ENCODE measurements at regions not wholly inside any gene's neighbourhood (a gene's known extent, or its start where the extent isn't known, plus 50 kb on each side); places are given as distances from the start of the nearest gene placed in this dataset.

DNA sequence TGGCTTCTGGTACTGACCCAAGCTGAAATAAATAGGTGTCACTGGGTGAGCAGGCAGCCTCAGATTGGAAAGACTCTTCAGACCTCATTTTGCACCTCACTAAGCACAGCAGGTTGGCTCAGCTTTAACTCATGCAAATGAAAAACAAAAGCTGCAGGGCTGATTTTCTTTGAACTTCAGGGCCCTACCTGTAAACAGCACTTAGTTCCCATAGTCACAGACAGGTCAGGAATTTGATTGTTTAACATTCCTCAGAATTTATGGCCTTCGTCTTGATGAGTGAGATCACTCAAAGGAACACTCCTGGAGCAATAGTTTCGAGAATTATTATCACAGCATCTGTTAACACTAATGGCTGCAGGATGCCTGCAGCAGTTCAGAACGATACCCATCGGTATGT, 718.5 kb downstream of the EFNB2 start:
- no peak for TF ChIP-seq PAX5 (IDR thresholded peaks at IDR 0.05; ENCODE audit: insufficient read depth, low read length, severe bottlenecking)
- TF ChIP-seq POLR2A (IDR thresholded peaks at IDR 0.05; ENCODE audit: low read depth, low read length) = no peak
- TF ChIP-seq POLR2AphosphoS5 (IDR thresholded peaks at IDR 0.05; ENCODE audit: low read depth, low read length) = no peak
- no peak for TF ChIP-seq POU2F2 (IDR thresholded peaks at IDR 0.05; ENCODE audit: low read depth, low read length)
- TF ChIP-seq SPI1 (IDR thresholded peaks at IDR 0.05; ENCODE audit: low read depth, low read length) = no peak
- no peak for TF ChIP-seq TAF1 (IDR thresholded peaks at IDR 0.05; ENCODE audit: low read depth, low read length)
- DNase-seq (ENCODE audit: insufficient read length, low spot score) (no peak), FAIRE-seq (no peak)

GRCh38 chr13:105814902-105815250, 720.6 kb downstream of the EFNB2 start:
- FAIRE-seq (no peak), DNase-seq (ENCODE audit: insufficient read length, low spot score) (no peak)
- TF ChIP-seq PAX5 (IDR thresholded peaks at IDR 0.05; ENCODE audit: insufficient read depth, low read length, severe bottlenecking) (no peak), SPI1 (IDR thresholded peaks at IDR 0.05; ENCODE audit: low read depth, low read length) (no peak), TAF1 (IDR thresholded peaks at IDR 0.05; ENCODE audit: low read depth, low read length) (no peak), POLR2A (IDR thresholded peaks at IDR 0.05; ENCODE audit: low read depth, low read length) (no peak), POLR2AphosphoS5 (IDR thresholded peaks at IDR 0.05; ENCODE audit: low read depth, low read length) (no peak), POU2F2 (IDR thresholded peaks at IDR 0.05; ENCODE audit: low read depth, low read length) (no peak)

DNA sequence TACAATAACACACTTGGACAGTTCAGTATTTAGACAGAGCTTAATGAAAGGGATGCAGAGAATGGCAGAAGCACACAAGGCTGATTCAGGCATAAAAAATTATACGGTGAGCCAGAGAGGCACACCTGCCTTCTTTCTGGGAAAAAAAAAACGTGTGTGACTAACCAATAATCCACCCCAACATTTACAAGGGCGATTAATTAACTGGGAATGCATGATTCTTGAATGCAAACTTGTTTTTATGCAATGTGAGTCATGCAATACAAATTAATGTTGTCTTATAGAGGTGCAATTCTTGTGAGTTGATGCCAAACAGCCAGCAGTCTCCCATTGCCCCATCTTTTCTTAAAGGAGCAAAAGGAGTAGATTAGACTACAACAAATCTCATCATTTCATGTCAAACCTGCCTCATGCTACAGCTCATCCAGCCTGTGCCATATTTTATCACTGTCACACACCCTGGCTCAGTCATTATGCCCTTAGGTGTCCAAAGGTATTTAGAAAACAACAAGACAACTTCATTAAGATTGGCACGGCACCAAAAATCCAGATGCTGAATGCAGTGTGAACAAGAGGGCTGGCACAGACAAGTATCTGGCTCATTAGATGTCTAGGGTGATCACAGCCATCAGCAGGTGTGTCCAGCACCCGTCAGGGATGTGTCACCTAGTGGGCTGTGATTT, 721.1 kb downstream of the EFNB2 start:
- FAIRE-seq = no peak
- no peak for TF ChIP-seq SPI1 (IDR thresholded peaks at IDR 0.05; ENCODE audit: low read depth, low read length)
- no peak for TF ChIP-seq POLR2AphosphoS5 (IDR thresholded peaks at IDR 0.05; ENCODE audit: low read depth, low read length)
- no peak for TF ChIP-seq PAX5 (IDR thresholded peaks at IDR 0.05; ENCODE audit: insufficient read depth, low read length, severe bottlenecking)
- no peak for TF ChIP-seq POU2F2 (IDR thresholded peaks at IDR 0.05; ENCODE audit: low read depth, low read length)
- TF ChIP-seq TAF1 (IDR thresholded peaks at IDR 0.05; ENCODE audit: low read depth, low read length) = no peak
- TF ChIP-seq POLR2A (IDR thresholded peaks at IDR 0.05; ENCODE audit: low read depth, low read length) = no peak

DNA sequence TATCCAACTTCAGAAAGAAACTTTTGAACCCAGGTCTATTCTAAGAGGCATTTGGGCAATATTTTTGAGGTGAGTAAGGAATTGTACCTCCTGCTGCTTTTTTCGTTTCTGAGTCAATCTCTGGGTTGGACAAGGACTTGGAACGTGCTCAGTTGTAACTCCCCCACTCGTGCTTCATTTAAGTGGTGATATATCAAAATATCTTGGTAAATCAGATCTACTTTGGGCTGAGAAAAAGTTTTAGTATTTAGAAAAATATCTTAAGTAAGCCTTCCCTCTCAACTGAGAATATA, 728.9 kb downstream of the EFNB2 start:
- DNase-seq (ENCODE audit: insufficient read length, low spot score) (no peak), FAIRE-seq (no peak)
- TF ChIP-seq POU2F2 (IDR thresholded peaks at IDR 0.05; ENCODE audit: low read depth, low read length) (no peak), POLR2AphosphoS5 (IDR thresholded peaks at IDR 0.05; ENCODE audit: low read depth, low read length) (no peak), PAX5 (IDR thresholded peaks at IDR 0.05; ENCODE audit: insufficient read depth, low read length, severe bottlenecking) (no peak), TAF1 (IDR thresholded peaks at IDR 0.05; ENCODE audit: low read depth, low read length) (no peak), SPI1 (IDR thresholded peaks at IDR 0.05; ENCODE audit: low read depth, low read length) (no peak), POLR2A (IDR thresholded peaks at IDR 0.05; ENCODE audit: low read depth, low read length) (no peak)

More for the DNA sequence above, 721.1 kb downstream of the EFNB2 start:
- no peak for DNase-seq (ENCODE audit: insufficient read length, low spot score)

- TF ChIP-seq POU2F2 (IDR thresholded peaks at IDR 0.05; ENCODE audit: low read depth, low read length) (no peak), TAF1 (IDR thresholded peaks at IDR 0.05; ENCODE audit: low read depth, low read length) (no peak), SPI1 (IDR thresholded peaks at IDR 0.05; ENCODE audit: low read depth, low read length) (no peak), POLR2A (IDR thresholded peaks at IDR 0.05; ENCODE audit: low read depth, low read length) (no peak), POLR2AphosphoS5 (IDR thresholded peaks at IDR 0.05; ENCODE audit: low read depth, low read length) (no peak), PAX5 (IDR thresholded peaks at IDR 0.05; ENCODE audit: insufficient read depth, low read length, severe bottlenecking) (no peak)
- DNase-seq (ENCODE audit: insufficient read length, low spot score) (no peak), FAIRE-seq (no peak)
These were observed 729.4 kb downstream of the EFNB2 start for GRCh38 chr13:105805892-105806627.

DNA sequence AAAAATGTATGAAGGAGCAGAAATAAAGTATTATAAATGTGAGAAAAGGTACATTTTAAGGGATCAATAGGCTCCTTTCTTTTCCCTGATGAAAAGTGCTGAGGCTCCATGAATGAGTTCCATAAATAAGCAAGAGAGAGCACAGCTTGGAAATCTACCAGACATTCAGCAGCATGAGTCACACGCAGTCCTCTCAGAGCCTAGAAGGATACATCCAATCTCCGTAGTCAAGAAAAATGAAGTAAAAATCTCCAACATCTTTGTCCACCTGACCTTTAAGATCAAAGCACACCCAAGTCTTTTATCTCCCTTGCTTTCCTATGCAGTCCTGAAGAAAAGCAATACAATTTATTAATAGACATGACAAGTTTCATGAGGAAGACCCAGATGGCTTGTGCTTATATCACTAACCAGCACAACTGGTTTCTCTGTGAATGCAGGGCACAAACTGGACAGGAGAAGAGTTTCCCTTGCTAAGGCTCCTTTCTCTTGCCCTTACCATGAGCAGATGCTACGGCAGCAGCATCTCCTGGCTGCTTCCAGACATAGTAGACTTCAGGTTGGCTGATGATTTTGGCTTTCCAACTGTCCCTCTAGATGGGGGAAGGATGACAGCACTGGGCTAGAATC, 730.8 kb downstream of the EFNB2 start:
- TF ChIP-seq SPI1 (IDR thresholded peaks at IDR 0.05; ENCODE audit: low read depth, low read length) (no peak), PAX5 (IDR thresholded peaks at IDR 0.05; ENCODE audit: insufficient read depth, low read length, severe bottlenecking) (no peak), POLR2AphosphoS5 (IDR thresholded peaks at IDR 0.05; ENCODE audit: low read depth, low read length) (no peak), POLR2A (IDR thresholded peaks at IDR 0.05; ENCODE audit: low read depth, low read length) (no peak), TAF1 (IDR thresholded peaks at IDR 0.05; ENCODE audit: low read depth, low read length) (no peak)
- DNase-seq (ENCODE audit: insufficient read length, low spot score) (no peak), FAIRE-seq (no peak)

GRCh38 chr13:105799155-105799554, 736.3 kb downstream of the EFNB2 start:
- DNase-seq (ENCODE audit: insufficient read length, low spot score) (no peak), FAIRE-seq (no peak)
- TF ChIP-seq TAF1 (IDR thresholded peaks at IDR 0.05; ENCODE audit: low read depth, low read length) (no peak), POU2F2 (IDR thresholded peaks at IDR 0.05; ENCODE audit: low read depth, low read length) (no peak), POLR2AphosphoS5 (IDR thresholded peaks at IDR 0.05; ENCODE audit: low read depth, low read length) (no peak), SPI1 (IDR thresholded peaks at IDR 0.05; ENCODE audit: low read depth, low read length) (no peak), POLR2A (IDR thresholded peaks at IDR 0.05; ENCODE audit: low read depth, low read length) (no peak), PAX5 (IDR thresholded peaks at IDR 0.05; ENCODE audit: insufficient read depth, low read length, severe bottlenecking) (no peak)

DNA sequence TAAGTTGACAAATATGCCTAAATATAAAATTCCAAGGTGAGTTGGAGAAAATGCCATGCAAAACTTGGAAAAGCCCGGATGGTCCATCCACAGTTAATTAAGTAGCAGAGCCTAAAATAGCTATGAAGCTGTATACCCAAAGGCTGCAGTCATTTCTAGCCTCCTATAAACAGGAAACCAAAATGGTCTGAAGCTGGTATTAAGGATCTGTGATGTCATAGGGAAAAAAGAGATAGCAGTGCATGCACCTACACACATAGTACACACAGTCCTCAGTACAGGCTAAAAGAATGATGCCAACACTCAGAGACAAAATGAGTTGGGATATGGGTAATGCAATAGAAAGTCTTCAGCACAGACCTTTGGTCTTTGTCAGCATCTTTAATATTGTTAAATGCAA, 736.9 kb downstream of the EFNB2 start:
- no peak for TF ChIP-seq POLR2A (IDR thresholded peaks at IDR 0.05; ENCODE audit: low read depth, low read length)
- no peak for TF ChIP-seq SPI1 (IDR thresholded peaks at IDR 0.05; ENCODE audit: low read depth, low read length)
- DNase-seq (ENCODE audit: insufficient read length, low spot score) (no peak), FAIRE-seq (no peak)

- no peak for DNase-seq (ENCODE audit: insufficient read length, low spot score)
- no peak for FAIRE-seq
- no peak for TF ChIP-seq PAX5 (IDR thresholded peaks at IDR 0.05; ENCODE audit: insufficient read depth, low read length, severe bottlenecking)
These were observed 739.4 kb downstream of the EFNB2 start for GRCh38 chr13:105796081-105796480.

DNA sequence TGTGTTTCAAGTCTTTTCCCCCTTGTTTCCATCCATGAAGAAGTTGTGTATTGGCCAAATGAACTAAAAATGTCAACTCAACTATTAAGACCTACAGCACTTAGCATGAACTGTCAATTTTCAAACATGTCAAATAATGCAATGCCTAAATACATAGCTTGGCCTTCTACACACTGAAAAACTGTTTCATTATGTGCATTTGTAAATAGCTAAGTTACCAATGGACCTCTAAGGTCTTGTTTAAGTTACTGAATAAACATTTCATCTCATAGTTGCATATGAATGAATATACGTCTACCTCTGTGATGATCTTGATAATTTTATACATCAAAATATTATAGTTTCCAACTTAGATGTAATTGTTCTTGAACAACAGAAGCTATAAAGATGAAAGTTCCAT, 744.5 kb downstream of the EFNB2 start:
- TF ChIP-seq POLR2AphosphoS5 (IDR thresholded peaks at IDR 0.05; ENCODE audit: low read depth, low read length) = no peak
- FAIRE-seq (no peak), DNase-seq (ENCODE audit: insufficient read length, low spot score) (no peak)

All from GM12891 (cell line).